ENCODE measurements at regions not wholly inside any gene's neighbourhood (a gene's known extent, or its start where the extent isn't known, plus 50 kb on each side); places are given as distances from the start of the nearest gene placed in this dataset.

DNA sequence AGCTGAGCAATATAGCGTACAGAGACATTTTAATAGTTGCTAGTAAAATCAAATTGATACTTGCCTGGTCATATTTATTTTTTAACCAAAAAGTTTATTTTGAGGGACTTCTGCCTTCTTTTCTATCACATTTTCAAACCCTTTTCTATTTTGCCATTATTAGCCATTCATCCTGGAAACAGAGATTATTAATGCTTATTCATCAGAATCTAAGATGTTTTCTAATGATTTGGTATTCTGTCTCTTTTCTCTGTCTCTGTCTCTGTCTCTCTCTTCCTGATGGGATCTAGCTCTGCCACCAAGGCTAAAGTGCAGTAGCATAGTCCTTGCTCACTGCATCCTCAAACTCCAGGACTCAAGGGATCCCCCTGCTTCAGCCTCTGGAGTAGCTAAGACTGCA, 871.3 kb upstream of the CDH8 start:
- TF ChIP-seq, protein P1, sequence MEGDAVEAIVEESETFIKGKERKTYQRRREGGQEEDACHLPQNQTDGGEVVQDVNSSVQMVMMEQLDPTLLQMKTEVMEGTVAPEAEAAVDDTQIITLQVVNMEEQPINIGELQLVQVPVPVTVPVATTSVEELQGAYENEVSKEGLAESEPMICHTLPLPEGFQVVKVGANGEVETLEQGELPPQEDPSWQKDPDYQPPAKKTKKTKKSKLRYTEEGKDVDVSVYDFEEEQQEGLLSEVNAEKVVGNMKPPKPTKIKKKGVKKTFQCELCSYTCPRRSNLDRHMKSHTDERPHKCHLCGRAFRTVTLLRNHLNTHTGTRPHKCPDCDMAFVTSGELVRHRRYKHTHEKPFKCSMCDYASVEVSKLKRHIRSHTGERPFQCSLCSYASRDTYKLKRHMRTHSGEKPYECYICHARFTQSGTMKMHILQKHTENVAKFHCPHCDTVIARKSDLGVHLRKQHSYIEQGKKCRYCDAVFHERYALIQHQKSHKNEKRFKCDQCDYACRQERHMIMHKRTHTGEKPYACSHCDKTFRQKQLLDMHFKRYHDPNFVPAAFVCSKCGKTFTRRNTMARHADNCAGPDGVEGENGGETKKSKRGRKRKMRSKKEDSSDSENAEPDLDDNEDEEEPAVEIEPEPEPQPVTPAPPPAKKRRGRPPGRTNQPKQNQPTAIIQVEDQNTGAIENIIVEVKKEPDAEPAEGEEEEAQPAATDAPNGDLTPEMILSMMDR (IDR thresholded peaks at IDR 0.05), result no peak
- TF ChIP-seq, protein P2, sequence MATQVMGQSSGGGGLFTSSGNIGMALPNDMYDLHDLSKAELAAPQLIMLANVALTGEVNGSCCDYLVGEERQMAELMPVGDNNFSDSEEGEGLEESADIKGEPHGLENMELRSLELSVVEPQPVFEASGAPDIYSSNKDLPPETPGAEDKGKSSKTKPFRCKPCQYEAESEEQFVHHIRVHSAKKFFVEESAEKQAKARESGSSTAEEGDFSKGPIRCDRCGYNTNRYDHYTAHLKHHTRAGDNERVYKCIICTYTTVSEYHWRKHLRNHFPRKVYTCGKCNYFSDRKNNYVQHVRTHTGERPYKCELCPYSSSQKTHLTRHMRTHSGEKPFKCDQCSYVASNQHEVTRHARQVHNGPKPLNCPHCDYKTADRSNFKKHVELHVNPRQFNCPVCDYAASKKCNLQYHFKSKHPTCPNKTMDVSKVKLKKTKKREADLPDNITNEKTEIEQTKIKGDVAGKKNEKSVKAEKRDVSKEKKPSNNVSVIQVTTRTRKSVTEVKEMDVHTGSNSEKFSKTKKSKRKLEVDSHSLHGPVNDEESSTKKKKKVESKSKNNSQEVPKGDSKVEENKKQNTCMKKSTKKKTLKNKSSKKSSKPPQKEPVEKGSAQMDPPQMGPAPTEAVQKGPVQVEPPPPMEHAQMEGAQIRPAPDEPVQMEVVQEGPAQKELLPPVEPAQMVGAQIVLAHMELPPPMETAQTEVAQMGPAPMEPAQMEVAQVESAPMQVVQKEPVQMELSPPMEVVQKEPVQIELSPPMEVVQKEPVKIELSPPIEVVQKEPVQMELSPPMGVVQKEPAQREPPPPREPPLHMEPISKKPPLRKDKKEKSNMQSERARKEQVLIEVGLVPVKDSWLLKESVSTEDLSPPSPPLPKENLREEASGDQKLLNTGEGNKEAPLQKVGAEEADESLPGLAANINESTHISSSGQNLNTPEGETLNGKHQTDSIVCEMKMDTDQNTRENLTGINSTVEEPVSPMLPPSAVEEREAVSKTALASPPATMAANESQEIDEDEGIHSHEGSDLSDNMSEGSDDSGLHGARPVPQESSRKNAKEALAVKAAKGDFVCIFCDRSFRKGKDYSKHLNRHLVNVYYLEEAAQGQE (IDR thresholded peaks at IDR 0.05; ENCODE audit: insufficient read depth in 1 of 2, low read depth in 2 of 2, low read length in 1 of 2), result no peak
- TF ChIP-seq TCF7L2 (IDR thresholded peaks at IDR 0.05; ENCODE audit: low read depth, low read length), result no peak
- TF ChIP-seq SIN3A (IDR thresholded peaks at IDR 0.05; ENCODE audit: borderline replicate concordance, insufficient read depth, low read depth, low read length), result no peak
- TF ChIP-seq POLR2AphosphoS5 (IDR thresholded peaks at IDR 0.05; ENCODE audit: low read depth, low read length), result no peak
- ATAC-seq, result no peak
- ChIA-PET CTCF (no interaction called here), POLR2A (no interaction called here)
- no peaks in the 10 kb centered on the region for H3K36me3 ChIP-seq (ENCODE audit: control insufficient read depth, insufficient read depth, low read length)
- no peak overlapping the region for H3K27ac ChIP-seq (ENCODE audit: low read length)
- H3K27me3 ChIP-seq (ENCODE audit: control insufficient read depth, insufficient read depth, low read length), result no peaks in the 10 kb centered on the region
- BruUV-seq (replicated peaks), result no TSS peak
- H3K4me3 ChIP-seq (ENCODE audit: low read depth in 2 of 2, low read length in 2 of 2), result no peak overlapping the region
- DNase-seq (ENCODE audit: low read depth, low spot score), result no peak
- H3K4me1 ChIP-seq (ENCODE audit: control insufficient read depth, insufficient read depth, low read length), result no peaks in the 10 kb centered on the region
- intact Hi-C loops (cut with micrococcal nuclease; ENCODE audit: unreplicated experiment) (no loop called here), in situ Hi-C loops (cut with HindIII; ENCODE audit: low pct_unique_long_range_greater_than_20kb, low sequenced_read_pairs) (no loop called here)
- no peaks in the 10 kb centered on the region for H3K9me3 ChIP-seq (ENCODE audit: control insufficient read depth, insufficient read depth, low read depth, low read length)

DNA sequence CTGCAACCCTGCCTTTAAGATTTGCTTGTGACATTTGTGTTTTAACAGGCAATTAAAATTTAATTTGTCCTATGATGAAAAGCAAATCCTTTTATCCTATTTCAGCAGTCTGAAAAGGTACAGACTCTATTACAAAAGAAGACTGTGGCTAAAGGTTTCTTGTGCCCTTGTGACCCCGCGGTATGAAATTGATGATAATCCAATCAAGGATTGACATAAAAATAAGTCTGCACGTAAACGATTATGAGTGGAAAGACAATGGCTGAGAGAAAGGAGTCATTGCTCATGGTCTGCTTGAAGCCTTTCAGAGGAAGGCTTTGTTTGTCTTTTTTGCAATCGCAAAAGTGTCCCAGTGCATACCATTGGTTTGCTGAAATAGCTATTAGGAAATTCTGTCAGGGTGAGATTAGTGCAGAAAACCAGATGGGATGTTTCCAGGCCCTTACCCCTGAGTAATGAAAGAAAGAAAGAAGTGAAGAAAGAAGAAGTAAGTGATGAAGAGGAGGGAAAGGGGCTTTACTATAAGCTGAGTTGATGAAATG, 867.8 kb upstream of the CDH8 start:
- CTCF ChIA-PET, result no interaction called here
- ATAC-seq, result no peak

More for the DNA sequence above, 867.8 kb upstream of the CDH8 start:
- Histone ChIP-seq H3K27ac (ENCODE audit: low read length) (no peak overlapping the region), H3K4me3 (ENCODE audit: low read depth in 2 of 2, low read length in 2 of 2) (no peak overlapping the region), H3K4me1 (ENCODE audit: control insufficient read depth, insufficient read depth, low read length) (no peaks in the 10 kb centered on the region), H3K36me3 (ENCODE audit: control insufficient read depth, insufficient read depth, low read length) (no peaks in the 10 kb centered on the region), H3K27me3 (ENCODE audit: control insufficient read depth, insufficient read depth, low read length) (no peaks in the 10 kb centered on the region), H3K9me3 (ENCODE audit: control insufficient read depth, insufficient read depth, low read depth, low read length) (no peaks in the 10 kb centered on the region)
- TF ChIP-seq, protein P2 (IDR thresholded peaks at IDR 0.05; ENCODE audit: insufficient read depth in 1 of 2, low read depth in 2 of 2, low read length in 1 of 2), result no peak
- no peak for TF ChIP-seq TCF7L2 (IDR thresholded peaks at IDR 0.05; ENCODE audit: low read depth, low read length)
- no peak for TF ChIP-seq POLR2AphosphoS5 (IDR thresholded peaks at IDR 0.05; ENCODE audit: low read depth, low read length)
- no peak for TF ChIP-seq SIN3A (IDR thresholded peaks at IDR 0.05; ENCODE audit: borderline replicate concordance, insufficient read depth, low read depth, low read length)
- TF ChIP-seq, protein P1 (IDR thresholded peaks at IDR 0.05), result no peak
- intact Hi-C loops (cut with micrococcal nuclease; ENCODE audit: unreplicated experiment), result no loop called here
- no peak for DNase-seq (ENCODE audit: low read depth, low spot score)
- in situ Hi-C loops (cut with HindIII; ENCODE audit: low pct_unique_long_range_greater_than_20kb, low sequenced_read_pairs), result no loop called here
- POLR2A ChIA-PET, result no interaction called here
- BruUV-seq (replicated peaks), result no TSS peak
